Left ventricle myocardium inferior (tissue), 1 donor: ENCODE measurements at regions not wholly inside any gene's neighbourhood (a gene's known extent, or its start where the extent isn't known, plus 50 kb on each side); places are given as distances from the start of the nearest gene placed in this dataset.

Experiments used
- DNase-seq: peaks from one replicate; pipeline ENCODE4 v3.0.0-alpha.2; 2020
- H3K27ac ChIP-seq: fragments of 200-600 bp; replicated peaks from 2 replicates; pipeline ENCODE4 v1.8.0; 2021
- H3K27me3 ChIP-seq: fragments of 200-600 bp; 2 replicates; pipeline ENCODE4 v1.8.0; 2021; ENCODE audit warnings: low read depth
- H3K36me3 ChIP-seq: fragments of 200-600 bp; 2 replicates; pipeline ENCODE4 v1.8.0; 2021
- H3K4me1 ChIP-seq: fragments of 200-600 bp; 2 replicates; pipeline ENCODE4 v1.8.0; 2021
- H3K4me3 ChIP-seq: fragments of 200-600 bp; 2 replicates; pipeline ENCODE4 v1.8.0; 2021; ENCODE audit warnings: mild to moderate bottlenecking, moderate library complexity
- H3K9me3 ChIP-seq: fragments of 200-600 bp; replicated peaks from 2 replicates; pipeline ENCODE4 v1.8.0; 2021
- CTCF ChIP-seq: fragments of 200-600 bp; IDR thresholded peaks from 2 replicates; pipeline ENCODE4 v1.8.0; 2021; ENCODE audit warnings: antibody characterized with exemption, mild to moderate bottlenecking, borderline replicate concordance
- intact Hi-C: fragments of 100-400 bp; cut with micrococcal nuclease; formaldehyde crosslinking; loops from one replicate; pipeline ENCODE4 v1.11.0; 2022
- donor health status: DM: no; HTN: yes; CAD: no; lungs with severe emphysema.

DNA sequence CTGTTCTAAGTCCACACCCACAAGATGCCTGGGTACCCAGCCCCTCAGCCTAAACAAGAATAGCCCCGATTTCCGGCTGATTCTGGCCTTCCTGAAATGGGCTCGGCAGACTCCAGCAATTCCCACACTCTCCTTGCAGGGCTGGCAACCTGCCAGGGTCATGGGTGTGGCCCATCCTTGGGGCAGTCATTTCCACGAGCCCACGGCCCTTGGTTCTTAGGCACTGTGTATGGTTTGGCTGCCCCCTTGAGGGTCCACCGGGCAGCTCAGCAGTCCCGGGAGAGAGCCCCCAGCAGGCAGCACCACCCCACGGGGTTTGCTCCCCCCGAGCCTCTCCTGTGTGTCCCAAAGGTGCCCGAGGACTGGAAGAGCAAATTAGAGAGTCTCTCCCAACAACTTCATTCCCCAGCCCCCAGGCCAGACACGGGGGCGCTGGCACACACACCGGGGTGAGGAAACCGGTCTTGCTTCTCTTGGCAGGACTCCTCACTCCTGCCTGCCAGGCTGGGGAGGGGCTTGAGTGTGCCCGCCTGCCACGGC is 142.2 kb downstream of the EMX2 start:
- Histone ChIP-seq H3K9me3 (no peaks in the 10 kb centered on the region), H3K27me3 (peaks cover 64% of the 10 kb centered on the region), H3K4me1 (peaks cover 4% of the 10 kb centered on the region), H3K27ac (no peak overlapping the region), H3K36me3 (no peaks in the 10 kb centered on the region), H3K4me3 (no peak overlapping the region)
- peak; percentile 34 for DNase-seq
- TF ChIP-seq CTCF: no peak
- intact Hi-C loops: no loop called here

GRCh38 chr10:117685431-117685830 is 142.9 kb downstream of the EMX2 start:
- no peak for TF ChIP-seq CTCF
- Histone ChIP-seq H3K27me3 (peaks cover 64% of the 10 kb centered on the region), H3K36me3 (no peaks in the 10 kb centered on the region), H3K27ac (no peak overlapping the region), H3K4me1 (peaks cover 4% of the 10 kb centered on the region), H3K9me3 (no peaks in the 10 kb centered on the region), H3K4me3 (no peak overlapping the region)
- no peak for DNase-seq
- intact Hi-C loops: no loop called here

DNA sequence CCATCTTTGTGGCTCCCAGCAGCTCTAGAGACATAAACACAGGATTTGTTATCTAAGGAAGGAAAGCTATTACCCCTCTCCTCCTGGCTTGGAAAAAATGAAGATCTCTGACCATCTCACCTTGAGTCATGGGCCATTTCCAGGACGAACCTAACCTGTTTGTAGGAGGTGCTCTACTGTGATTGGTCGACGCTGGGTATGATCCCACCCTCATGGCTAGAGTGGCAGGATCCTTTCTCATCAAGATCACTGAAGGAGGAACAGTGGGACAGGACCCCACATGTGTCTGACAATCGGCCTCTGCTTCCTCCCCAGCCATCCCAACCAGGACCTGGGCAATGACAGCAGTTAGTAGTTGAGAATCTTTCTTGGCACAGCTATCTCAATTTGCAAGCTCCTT is 144.1 kb downstream of the EMX2 start:
- peaks cover 68% of the 10 kb centered on the region for H3K27me3 ChIP-seq
- H3K27ac ChIP-seq: no peak overlapping the region
- H3K36me3 ChIP-seq: no peaks in the 10 kb centered on the region
- no peak overlapping the region for H3K4me3 ChIP-seq
- intact Hi-C loops: no loop called here
- no peak for TF ChIP-seq CTCF
- H3K4me1 ChIP-seq: peaks cover 4% of the 10 kb centered on the region
- DNase-seq: no peak
- H3K9me3 ChIP-seq: no peaks in the 10 kb centered on the region

- Histone ChIP-seq H3K9me3 (no peaks in the 10 kb centered on the region), H3K4me3 (no peak overlapping the region), H3K27ac (no peak overlapping the region), H3K4me1 (peaks cover 4% of the 10 kb centered on the region), H3K36me3 (no peaks in the 10 kb centered on the region), H3K27me3 (peaks cover 59% of the 10 kb centered on the region)
- no peak for DNase-seq
- no peak for TF ChIP-seq CTCF
- intact Hi-C loops: no loop called here
These were observed 145.8 kb downstream of the EMX2 start for GRCh38 chr10:117688358-117688757.

DNA sequence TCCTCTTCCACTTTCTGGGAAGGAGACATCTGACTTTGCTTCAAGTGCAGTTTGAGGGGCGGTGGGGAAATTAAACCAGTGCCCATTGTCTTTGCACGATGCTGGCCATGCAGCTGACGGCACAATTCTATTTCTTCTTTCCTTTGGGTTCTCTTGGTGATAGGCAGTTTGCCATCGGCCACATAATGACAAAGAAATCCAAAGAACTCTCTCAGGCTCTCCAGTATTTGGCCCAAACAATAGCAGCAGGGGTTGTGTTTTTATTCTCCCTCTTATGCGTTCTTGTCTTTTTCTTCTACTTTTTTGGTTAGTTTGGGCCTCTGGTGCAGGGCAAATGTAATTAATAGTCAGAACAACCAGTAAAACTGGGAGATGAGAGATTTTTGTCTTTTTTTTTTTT is 147.0 kb downstream of the EMX2 start:
- H3K4me1 ChIP-seq: peaks cover 2% of the 10 kb centered on the region
- no peak for TF ChIP-seq CTCF
- DNase-seq: no peak
- no peak overlapping the region for H3K4me3 ChIP-seq
- intact Hi-C loops: no loop called here
- no peaks in the 10 kb centered on the region for H3K9me3 ChIP-seq
- no peaks in the 10 kb centered on the region for H3K36me3 ChIP-seq
- H3K27ac ChIP-seq: no peak overlapping the region
- peaks cover 60% of the 10 kb centered on the region for H3K27me3 ChIP-seq
